ENCODE measurements at regions not wholly inside any gene's neighbourhood (a gene's known extent, or its start where the extent isn't known, plus 50 kb on each side); places are given as distances from the start of the nearest gene placed in this dataset.
A peak's percentile ranks its signal among the peaks of the same experiment; 100 is the strongest.

GRCh38 chr6:43978473-43979346 lies 148.5 kb downstream of the MRPL14 start:
- peak; percentile 48 for DNase-seq (ENCODE audit: low read depth)
- H3K4me3 ChIP-seq (ENCODE audit: low read length), result no peak overlapping the region
- TF ChIP-seq CTCF (conservative IDR thresholded peaks at IDR 0.05; ENCODE audit: low read length), result no peak

GRCh38 chr6:43977404-43978111 lies 149.7 kb downstream of the MRPL14 start:
- TF ChIP-seq CTCF (conservative IDR thresholded peaks at IDR 0.05; ENCODE audit: low read length), result no peak
- no peak for DNase-seq (ENCODE audit: low read depth)
- H3K4me3 ChIP-seq (ENCODE audit: low read length), result no peak overlapping the region

- no peak for TF ChIP-seq CTCF (conservative IDR thresholded peaks at IDR 0.05; ENCODE audit: low read length)
- DNase-seq (ENCODE audit: low read depth), result no peak
- H3K4me3 ChIP-seq (ENCODE audit: low read length), result no peak overlapping the region
These were observed 150.4 kb downstream of the MRPL14 start for GRCh38 chr6:43976706-43977403.

GRCh38 chr6:43974643-43975230 lies 152.5 kb downstream of the MRPL14 start:
- no peak overlapping the region for H3K4me3 ChIP-seq (ENCODE audit: low read length)
- TF ChIP-seq CTCF (conservative IDR thresholded peaks at IDR 0.05; ENCODE audit: low read length), result no peak
- no peak for DNase-seq (ENCODE audit: low read depth)

- H3K4me3 ChIP-seq (ENCODE audit: low read length), result no peak overlapping the region
- TF ChIP-seq CTCF (conservative IDR thresholded peaks at IDR 0.05; ENCODE audit: low read length), result no peak
- DNase-seq (ENCODE audit: low read depth), result no peak
These were observed 153.9 kb downstream of the MRPL14 start for GRCh38 chr6:43973357-43973756.

- no peak for TF ChIP-seq CTCF (conservative IDR thresholded peaks at IDR 0.05; ENCODE audit: low read length)
- peak; percentile 93 for DNase-seq (ENCODE audit: low read depth)
- H3K4me3 ChIP-seq (ENCODE audit: low read length), result no peak overlapping the region
These were observed 154.3 kb downstream of the MRPL14 start for GRCh38 chr6:43972913-43973300.

All from AG10803 (cell line).